Left ventricle myocardium superior (tissue), 1 donor: ENCODE measurements at regions not wholly inside any gene's neighbourhood (a gene's known extent, or its start where the extent isn't known, plus 50 kb on each side); places are given as distances from the start of the nearest gene placed in this dataset.

Source experiments
- ATAC-seq: fragments of 200-7000 bp; cut with Tn5 transposase; one replicate; pipeline ENCODE4 v1.9.1; 2020; ENCODE audit warnings: mild to moderate bottlenecking, moderate library complexity
- DNase-seq: peaks from one replicate; pipeline ENCODE4 v3.0.0-alpha.2; 2020
- intact Hi-C: fragments of 100-400 bp; cut with micrococcal nuclease; formaldehyde crosslinking; loops from one replicate; pipeline ENCODE4 v1.11.0; 2022
- donor health status: DM: no; HTN: yes; CAD: no; lungs with severe emphysema.

DNA sequence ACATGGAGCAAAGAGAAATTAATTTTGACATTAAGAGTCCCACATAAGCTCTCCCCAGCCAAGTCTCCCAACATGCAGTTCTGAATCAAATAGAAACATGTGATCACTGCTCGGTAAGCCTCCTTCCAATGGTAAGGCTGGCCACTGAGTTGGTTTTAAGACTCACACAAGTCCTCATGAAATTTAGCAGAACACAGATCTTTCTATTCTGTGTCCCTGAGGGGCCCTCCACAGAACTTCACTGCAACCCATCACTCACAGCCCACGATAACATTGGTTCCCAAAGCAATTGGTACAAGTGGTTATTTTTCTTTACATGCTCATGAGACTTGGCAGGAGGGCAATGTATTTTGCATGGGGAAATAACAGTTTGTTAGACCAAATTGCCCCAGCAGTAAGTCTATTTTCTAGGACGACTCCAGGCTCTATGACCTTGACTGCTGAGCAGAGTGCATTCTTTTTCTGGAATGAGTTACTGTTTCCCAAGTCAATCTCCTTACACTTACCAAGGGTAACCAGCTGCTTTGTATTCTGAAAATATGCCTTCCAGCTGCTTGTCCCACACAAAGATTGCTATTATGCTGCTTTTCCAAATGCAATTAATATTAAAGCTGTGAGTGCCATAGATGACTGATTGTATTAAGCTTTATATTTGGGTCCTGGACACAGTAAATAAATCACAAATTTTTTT, 142.3 kb upstream of the TANK start:
- intact Hi-C loops = loop anchor here (10.0 kb wide), 1 partner anchor 47 kb away; no protein-coding TSS in a partner anchor
- ATAC-seq = peak; percentile 77
- DNase-seq = no peak

DNA sequence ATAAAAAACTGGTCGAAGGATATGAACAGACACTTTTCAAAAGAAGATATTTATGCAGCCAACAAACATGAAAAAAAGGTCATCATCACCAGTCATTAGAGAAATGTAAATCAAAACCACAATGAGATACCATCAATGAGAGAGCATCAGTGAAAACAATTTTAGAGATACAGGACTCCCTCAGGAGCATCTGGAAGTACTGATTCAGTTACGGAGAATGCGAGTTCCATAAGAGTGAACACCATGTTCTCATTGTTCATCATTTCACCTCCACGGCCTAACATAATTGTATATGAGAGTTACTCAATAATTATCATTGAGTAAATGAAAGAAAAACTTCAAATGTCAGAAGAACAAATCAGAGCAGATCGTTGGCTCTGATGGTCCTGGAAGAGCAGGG, 140.9 kb upstream of the TANK start:
- no peak for DNase-seq
- intact Hi-C loops = loop anchor here (10.0 kb wide), 1 partner anchor 45 kb away; no protein-coding TSS in a partner anchor

DNA sequence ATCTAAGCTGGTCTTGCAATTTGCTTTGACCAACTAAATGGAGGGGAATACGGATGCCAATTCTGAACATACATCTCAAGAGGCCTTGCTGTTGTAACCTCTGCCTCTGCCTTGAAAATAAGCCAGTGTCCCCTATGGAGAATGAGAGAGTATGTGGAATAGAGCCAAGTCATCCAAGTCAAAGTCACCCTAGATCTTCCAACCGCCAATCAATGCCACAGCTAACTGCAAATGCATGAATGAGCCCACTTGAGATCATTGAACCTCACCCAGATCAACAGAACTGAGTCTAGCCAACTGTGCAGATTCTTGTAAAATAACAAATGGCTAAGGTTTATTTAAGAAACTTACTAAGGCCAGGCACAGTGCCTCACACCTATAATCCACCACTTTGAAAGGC, 139.8 kb upstream of the TANK start:
- intact Hi-C loops = no loop called here
- no peak for ATAC-seq
- DNase-seq = no peak

More for the DNA sequence above, 140.9 kb upstream of the TANK start:
- ATAC-seq = no peak

DNA sequence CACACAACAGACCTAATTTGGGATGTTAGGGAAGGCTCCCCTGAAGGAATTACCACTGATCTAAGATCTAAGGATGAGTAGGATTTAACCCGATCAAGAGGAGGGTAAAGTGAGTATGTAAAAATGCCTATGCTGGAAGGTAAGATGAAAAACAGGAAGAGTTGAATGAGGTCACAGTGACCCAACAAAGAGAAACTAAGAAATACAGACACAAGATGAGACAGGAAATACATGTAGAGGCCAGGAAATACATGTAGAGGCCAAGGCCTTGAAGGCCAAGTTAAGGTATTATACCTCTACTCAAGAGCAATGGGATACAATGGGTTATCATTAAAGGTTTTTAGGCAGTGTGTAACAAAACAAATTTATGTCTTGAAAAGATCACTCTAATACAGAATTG, 131.6 kb upstream of the TANK start:
- DNase-seq (no peak), ATAC-seq (no peak)
- intact Hi-C loops = no loop called here

DNA sequence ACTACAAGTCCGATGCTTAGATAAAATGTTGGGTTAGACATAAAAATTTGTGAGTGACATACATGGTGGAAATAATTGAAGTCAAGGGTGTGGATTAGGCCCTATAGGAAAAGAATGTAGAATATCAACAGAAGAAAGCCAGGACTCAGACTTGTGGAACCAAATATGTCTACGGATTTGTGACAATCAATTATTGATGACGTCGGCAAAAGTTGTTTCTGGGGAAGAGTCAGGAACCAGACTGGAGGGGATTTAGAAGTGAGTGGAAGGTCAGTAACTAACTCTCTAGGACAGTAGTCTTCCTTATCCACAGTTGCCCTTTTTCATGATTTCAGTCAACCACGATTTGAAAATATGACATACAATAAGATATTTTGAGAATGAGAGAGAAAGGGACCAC, 130.9 kb upstream of the TANK start:
- ATAC-seq = no peak
- intact Hi-C loops = no loop called here
- DNase-seq = no peak

DNA sequence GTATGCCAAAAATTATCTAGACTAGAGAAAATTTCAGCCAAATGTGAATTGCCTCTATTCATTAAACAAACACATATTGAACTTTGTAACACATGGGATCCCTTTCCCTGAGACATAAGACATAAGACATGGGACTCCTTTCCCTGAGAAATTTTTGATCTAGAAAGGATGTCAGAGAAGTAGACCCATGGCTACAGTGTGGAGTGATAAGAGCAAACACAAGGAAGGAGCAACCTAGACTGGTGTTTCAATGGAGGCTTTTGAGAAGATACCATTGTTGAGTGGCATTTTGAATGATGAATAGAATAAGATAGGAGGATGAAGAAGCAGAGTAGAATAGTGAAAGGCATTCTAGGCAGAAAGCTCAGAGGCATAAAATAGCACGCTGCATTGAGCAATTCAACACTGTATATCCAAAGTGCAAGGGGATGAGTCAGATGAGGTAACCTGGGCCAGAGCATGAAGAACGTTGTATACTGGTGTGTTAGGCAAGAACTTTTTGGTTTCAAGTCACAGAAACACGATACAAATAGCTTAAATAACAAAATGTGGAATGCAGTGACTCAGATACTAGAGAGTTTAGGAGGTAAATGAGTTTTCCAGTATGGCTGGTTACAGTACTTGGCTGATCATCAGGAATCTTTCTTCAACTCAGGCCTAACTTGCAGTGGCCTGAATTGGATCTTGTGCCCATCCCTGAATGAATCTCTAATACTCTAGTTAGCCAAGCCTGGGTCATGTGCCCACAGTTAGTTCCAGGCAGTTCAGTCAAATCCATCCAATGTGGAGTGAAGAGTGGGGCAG, 129.8 kb upstream of the TANK start:
- intact Hi-C loops = no loop called here
- DNase-seq = no peak
- ATAC-seq = peak; percentile 35

DNA sequence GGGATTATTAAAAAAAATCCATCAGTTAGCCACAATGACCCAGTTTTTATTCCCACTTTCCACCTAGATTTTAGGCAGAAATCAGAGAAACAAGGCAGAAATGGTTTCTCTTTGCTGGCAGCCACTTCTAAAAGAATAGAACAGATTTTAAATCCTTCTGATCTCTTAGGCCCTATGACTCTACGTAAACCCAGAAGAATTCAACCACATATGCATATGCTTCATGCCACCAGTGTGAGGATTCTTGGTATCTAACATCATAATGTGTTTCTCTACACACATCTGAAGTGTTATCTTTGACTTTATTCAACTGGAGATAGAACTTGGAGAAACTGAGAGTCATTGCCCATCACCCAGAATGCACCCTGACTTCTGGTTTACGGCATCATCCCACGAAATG, 128.7 kb upstream of the TANK start:
- intact Hi-C loops = no loop called here
- DNase-seq = no peak
- ATAC-seq = no peak

DNA sequence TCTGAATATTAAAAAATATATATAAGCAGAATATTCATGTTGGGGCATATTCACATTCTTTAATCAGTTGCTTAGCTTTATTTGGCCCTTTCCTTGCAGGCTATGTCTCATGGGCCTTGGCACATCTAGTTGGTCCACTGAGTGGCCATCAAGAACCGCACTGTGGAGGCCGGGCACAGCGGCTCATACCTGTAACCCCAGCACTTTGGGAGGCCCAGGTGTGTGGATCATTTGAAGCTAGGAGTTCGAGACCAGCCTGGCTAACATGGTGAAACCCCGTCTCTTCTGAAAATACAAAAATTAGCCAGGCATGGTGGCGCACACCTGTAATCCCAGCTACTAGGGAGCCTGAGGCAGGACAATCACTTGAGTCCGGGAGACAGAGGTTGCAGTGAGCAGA, 127.6 kb upstream of the TANK start:
- intact Hi-C loops = no loop called here
- DNase-seq (no peak), ATAC-seq (no peak)

DNA sequence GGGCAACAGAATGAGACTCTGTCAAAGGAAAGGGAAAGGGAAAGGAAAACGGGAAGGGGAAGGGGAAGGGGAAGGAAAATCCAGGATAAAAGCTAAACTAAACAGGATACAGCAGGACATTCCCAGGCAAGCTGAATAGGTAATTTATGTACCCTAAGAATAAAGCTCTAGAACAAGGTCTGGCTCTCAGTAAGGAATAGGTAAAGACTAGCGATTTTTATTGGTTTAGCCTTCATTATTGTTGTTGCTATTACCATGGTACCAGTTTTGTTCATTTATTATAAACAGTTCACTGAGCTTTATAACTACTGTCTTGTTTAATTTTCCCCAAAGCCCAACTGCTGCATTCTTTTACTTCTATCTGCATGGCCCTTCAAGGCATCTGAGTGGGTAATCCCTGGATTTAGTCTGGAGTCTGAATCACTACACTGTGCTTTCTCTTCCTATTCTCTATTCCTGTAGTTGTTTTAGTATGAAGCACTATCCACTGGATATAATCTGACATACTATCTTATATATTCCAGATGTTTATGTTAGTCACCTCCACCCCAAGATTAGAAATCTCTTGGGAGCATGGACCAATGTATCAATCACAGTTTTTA, 127.1 kb upstream of the TANK start:
- intact Hi-C loops = no loop called here
- no peak for DNase-seq
- ATAC-seq = no peak

DNA sequence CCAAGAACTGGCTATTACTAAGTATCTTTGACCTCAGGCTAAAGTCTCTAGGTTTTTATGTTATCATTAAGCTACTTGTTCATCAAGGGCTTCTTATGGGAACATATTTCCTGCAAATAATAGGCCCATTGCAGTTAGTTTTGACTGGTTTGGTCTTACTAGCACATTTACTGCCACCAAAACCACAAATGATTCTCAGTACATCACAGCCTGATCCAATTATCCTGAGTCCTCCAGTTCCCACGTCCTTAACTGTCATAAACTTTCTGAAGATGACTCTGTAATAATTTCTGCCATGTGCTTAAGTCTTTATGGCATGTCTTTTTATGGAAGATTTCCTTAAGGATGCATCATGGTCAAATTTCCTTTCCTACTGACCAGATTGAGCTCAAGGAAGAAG, 123.3 kb upstream of the TANK start:
- intact Hi-C loops = no loop called here
- no peak for DNase-seq
- no peak for ATAC-seq

DNA sequence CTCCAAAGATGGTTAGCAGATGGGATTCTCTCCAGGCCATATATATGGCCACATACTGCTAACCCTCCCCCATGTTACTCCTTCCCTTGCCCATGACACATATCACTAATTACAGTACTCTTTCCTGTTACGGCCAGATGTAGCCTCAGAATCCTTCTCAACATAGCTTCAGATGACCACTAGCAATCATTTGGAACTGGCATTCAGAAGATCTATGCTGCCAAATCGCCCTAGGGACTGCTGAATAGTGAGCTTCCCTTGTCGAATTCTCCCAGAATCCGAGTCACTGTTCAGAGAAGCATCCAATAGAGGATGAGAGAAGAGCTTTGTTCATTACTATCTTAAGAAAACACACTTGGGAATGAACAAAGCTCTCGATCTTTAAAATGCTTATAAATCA, 121.2 kb upstream of the TANK start:
- ATAC-seq = no peak
- intact Hi-C loops = no loop called here
- no peak for DNase-seq

DNA sequence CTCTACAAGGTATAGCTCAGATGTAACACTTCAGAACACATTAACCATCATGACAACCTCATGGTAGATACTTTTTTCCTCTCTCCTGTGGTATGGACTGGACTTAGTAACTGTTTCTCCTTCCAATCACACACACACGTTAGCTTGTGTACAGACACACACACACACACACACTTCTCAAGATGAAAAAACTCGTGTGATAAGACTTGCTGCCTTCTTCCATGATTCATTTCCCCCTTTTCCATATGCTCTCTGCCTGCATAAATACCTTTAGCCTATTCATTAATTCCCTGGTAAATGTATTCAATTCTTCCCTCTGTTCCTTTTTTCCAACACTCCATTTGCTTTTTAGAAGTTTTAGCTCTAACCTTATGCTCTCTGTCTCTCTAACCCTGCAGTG, 118.9 kb upstream of the TANK start:
- intact Hi-C loops = no loop called here
- ATAC-seq = no peak
- no peak for DNase-seq

DNA sequence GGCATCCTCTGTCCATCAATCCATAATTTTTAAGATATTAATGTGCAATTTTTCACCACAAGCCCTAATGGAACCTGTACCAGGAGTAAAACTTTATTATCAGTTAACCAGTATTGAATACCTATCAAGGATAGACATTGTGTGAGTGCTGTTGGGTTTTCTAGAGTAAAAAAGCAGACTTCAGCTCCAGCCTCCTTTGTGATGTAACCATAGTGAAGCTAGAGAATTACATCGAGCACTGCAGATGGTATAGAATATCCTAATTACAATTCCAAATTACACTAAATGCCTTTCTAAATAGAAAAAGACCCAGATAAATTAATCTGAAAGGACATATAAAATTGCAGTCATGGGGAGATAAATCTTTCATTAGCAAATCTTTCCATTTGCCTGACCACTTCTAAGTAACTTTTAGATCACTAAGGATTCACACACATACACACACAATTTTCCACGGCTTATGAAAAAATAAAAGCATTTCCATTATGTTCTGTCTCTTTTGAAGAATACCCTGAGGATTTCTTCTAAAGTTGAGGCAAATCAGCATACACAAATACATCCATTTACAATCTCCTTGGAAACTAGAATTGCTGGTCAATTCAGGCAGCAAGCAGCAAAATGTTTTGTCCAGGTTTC, 117.1 kb upstream of the TANK start:
- ATAC-seq (no peak), DNase-seq (no peak)
- intact Hi-C loops = no loop called here

DNA sequence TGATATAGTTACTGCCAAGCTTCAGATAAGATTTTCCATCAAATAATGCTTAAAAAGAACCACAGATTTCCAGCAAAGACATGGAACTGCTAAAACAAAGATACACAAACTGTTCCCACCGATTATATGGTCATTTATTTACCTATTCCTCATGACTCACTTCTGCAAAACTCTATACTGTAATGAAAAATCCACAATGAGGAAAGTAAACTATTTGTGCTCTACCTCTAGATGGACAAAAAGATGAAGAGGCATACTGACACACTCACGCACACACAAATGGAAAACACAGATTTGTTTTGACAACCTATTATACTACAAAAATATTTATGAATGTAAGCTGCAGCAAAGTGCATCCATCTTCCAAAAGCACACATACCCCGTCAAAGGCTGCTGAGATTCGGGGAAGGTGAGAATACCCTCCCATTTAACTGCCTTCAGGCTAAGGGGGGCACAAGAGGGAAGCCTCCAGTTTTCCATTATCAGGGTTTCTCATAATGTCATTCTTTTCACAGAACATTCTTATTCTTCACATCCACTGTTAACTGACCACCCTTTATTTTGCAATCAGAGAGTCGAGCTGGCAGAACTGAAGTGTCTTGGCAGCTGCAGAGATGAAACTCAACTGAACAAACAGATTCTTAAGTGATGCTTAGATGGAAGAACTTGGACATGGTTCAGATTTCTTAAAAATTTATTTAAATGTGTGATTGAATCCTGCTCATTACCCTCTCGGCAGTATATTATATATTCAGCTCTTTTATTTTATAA, 115.9 kb upstream of the TANK start:
- DNase-seq (no peak), ATAC-seq (peak; percentile 75)
- intact Hi-C loops = no loop called here

DNA sequence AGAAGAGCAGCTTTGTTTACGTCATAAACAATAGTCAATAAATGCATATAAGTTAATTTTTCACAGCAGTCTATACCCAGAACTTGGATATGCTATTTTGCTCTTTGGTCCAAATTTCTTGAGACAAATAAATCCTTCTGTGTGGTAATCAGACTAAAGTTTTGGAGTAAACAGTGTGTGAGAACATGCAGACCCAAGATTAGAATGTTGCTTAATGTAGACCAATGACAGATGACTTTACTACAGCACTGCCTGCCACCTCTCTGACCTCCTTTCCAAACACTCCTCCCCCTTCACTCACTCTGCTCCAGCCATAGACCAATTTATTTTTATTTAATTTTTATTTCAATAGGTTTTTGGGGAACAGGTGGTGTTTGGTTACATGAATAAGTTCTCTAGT, 115.3 kb upstream of the TANK start:
- DNase-seq (no peak), ATAC-seq (peak; percentile 95)
- intact Hi-C loops = no loop called here

DNA sequence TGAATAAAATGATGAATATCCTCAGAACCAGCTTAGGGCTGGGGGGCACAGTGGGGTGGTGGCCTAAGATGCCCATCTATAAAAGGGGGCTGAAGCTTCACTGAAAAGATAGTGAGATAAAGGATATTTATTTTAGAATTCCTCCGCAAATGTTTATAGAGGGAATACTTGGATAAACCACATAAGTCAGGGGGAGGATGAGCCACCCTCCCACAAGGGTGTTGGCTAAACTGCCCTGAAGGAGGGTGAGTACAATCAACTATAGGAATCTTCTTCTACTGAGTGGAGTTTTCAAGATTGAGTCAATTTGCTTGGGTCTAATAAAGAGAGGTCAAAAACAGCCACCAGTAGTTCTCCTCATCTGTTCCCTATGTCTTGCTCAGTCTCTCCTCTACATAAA, 114.5 kb upstream of the TANK start:
- DNase-seq (no peak), ATAC-seq (no peak)
- intact Hi-C loops = no loop called here

DNA sequence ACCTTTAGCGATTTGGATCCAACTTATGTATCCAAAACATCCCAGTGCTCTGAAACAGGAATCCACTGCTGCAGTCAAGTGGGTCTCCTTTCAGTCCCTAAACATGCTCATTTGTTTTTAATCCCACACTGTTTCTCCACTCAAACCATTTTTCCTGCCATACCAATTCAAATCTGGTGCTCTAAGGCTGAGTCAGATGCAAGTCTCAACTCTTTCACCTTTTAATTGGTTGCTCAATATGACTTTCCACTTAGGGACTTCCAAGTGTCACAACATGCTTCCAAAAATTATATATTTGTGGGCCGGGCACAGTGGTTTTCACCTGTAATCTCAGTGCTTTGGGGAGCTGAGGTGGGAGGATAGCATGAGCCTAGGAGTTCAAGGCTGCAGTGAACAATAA, 113.4 kb upstream of the TANK start:
- DNase-seq (no peak), ATAC-seq (no peak)
- intact Hi-C loops = no loop called here

DNA sequence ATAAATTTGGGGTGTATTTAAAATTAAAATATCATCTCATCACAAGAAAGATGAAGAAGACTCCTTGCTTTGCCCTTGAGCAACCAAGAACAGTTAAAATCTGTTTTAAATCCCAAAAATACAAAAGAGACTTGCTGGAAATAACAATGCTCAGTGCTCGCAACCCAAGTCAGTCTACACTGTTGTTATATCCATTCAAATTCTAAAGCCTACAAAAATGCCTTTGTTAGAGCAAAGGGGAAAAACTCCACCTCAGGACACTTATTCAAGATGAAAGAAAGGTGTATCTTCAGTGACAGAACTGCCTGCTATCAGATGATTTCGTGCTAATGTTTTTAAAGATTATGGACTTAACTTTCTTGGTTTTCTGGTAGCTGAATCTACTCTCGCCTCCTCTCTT, 111.9 kb upstream of the TANK start:
- intact Hi-C loops = no loop called here
- no peak for ATAC-seq

DNA sequence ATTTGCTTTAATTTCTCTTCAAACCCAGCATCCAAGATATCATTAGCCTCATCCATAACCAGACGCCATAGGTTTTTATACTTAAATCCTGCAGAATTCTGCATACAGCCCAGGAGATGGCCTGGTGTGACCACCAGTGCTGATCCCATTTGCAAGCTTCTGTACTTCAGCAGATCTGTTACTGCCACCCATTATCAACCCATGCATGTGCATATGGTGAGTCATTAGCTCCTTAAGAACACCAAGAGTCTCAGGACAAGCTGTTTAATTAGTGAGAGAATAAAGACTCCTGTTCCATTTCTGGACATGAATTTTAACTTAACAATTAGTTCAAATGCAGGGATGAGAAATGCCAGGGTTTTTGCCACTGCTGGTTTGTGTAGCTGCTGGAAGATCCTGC, 110.7 kb upstream of the TANK start:
- no peak for DNase-seq
- intact Hi-C loops = no loop called here
- ATAC-seq = no peak

More for the DNA sequence above, 111.9 kb upstream of the TANK start:
- no peak for DNase-seq
